ENCODE measurements at regions not wholly inside any gene's neighbourhood (a gene's known extent, or its start where the extent isn't known, plus 50 kb on each side); places are given as distances from the start of the nearest gene placed in this dataset.

DNA sequence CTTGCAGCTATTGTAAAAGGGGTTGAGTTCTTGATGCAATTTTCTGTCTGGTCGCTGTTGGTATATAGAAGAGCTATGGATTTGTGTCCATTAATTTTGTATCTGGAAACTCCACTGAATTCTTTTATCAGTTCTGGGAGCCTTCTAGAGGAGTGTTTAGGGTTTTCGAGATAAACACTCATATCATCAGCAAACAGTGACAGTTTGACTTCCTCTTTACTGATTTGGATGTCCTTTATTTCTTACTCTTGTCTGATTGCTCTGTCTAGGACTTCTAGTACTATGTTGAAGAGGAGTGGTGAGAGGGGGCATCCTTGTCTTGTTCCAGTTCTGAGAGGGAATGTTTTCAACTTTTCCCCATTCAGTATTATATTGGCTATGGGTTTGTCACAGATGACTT, 120.8 kb upstream of the SSTR4 start:
- TF ChIP-seq, protein P1, sequence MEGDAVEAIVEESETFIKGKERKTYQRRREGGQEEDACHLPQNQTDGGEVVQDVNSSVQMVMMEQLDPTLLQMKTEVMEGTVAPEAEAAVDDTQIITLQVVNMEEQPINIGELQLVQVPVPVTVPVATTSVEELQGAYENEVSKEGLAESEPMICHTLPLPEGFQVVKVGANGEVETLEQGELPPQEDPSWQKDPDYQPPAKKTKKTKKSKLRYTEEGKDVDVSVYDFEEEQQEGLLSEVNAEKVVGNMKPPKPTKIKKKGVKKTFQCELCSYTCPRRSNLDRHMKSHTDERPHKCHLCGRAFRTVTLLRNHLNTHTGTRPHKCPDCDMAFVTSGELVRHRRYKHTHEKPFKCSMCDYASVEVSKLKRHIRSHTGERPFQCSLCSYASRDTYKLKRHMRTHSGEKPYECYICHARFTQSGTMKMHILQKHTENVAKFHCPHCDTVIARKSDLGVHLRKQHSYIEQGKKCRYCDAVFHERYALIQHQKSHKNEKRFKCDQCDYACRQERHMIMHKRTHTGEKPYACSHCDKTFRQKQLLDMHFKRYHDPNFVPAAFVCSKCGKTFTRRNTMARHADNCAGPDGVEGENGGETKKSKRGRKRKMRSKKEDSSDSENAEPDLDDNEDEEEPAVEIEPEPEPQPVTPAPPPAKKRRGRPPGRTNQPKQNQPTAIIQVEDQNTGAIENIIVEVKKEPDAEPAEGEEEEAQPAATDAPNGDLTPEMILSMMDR (IDR thresholded peaks at IDR 0.05): no peak
- TF ChIP-seq EZH2 (IDR thresholded peaks at IDR 0.05): no peak
